ENCODE measurements at regions not wholly inside any gene's neighbourhood (a gene's known extent, or its start where the extent isn't known, plus 50 kb on each side); places are given as distances from the start of the nearest gene placed in this dataset.
"Not testable (repeated sequence)": the region's sequence is repeated elsewhere in the genome, so short reads cannot be mapped to it uniquely, and the experiment has no call there.

GRCh38 chr17:27365329-27365945 is 71.5 kb downstream of the WSB1 start:
- H3K9me3 ChIP-seq (ENCODE audit: control insufficient read depth, low read length); H3K4me3 ChIP-seq (ENCODE audit: insufficient read depth, low read depth, low read length, poor library complexity, severe bottlenecking); H3K36me3 ChIP-seq (ENCODE audit: control insufficient read depth, insufficient read depth, low read length); H3K27ac ChIP-seq (ENCODE audit: insufficient read depth, low read length, poor library complexity, severe bottlenecking); H3K4me1 ChIP-seq (ENCODE audit: control insufficient read depth, insufficient read depth, low read length, poor library complexity, severe bottlenecking); H3K27me3 ChIP-seq (replicated peaks; ENCODE audit: control insufficient read depth, insufficient read depth, low read length, poor library complexity, severe bottlenecking); DNase-seq: not testable (repeated sequence)

GRCh38 chr17:27366437-27366836 is 72.5 kb downstream of the WSB1 start:
- DNase-seq: no peak
- no peak overlapping the region for H3K4me3 ChIP-seq (ENCODE audit: insufficient read depth, low read depth, low read length, poor library complexity, severe bottlenecking)

GRCh38 chr17:27367121-27367981 is 73.4 kb downstream of the WSB1 start:
- Histone ChIP-seq H3K4me1 (ENCODE audit: control insufficient read depth, insufficient read depth, low read length, poor library complexity, severe bottlenecking) (no peaks in the 10 kb centered on the region), H3K27me3 (replicated peaks; ENCODE audit: control insufficient read depth, insufficient read depth, low read length, poor library complexity, severe bottlenecking) (no peaks in the 10 kb centered on the region), H3K36me3 (ENCODE audit: control insufficient read depth, insufficient read depth, low read length) (no peaks in the 10 kb centered on the region), H3K27ac (ENCODE audit: insufficient read depth, low read length, poor library complexity, severe bottlenecking) (no peak overlapping the region), H3K4me3 (ENCODE audit: insufficient read depth, low read depth, low read length, poor library complexity, severe bottlenecking) (no peak overlapping the region), H3K9me3 (ENCODE audit: control insufficient read depth, low read length) (no peaks in the 10 kb centered on the region)
- DNase-seq: no peak

More at GRCh38 chr17:27366437-27366836, 72.5 kb downstream of the WSB1 start:
- Histone ChIP-seq H3K27me3 (replicated peaks; ENCODE audit: control insufficient read depth, insufficient read depth, low read length, poor library complexity, severe bottlenecking) (no peaks in the 10 kb centered on the region), H3K27ac (ENCODE audit: insufficient read depth, low read length, poor library complexity, severe bottlenecking) (no peak overlapping the region), H3K9me3 (ENCODE audit: control insufficient read depth, low read length) (no peaks in the 10 kb centered on the region), H3K36me3 (ENCODE audit: control insufficient read depth, insufficient read depth, low read length) (no peaks in the 10 kb centered on the region), H3K4me1 (ENCODE audit: control insufficient read depth, insufficient read depth, low read length, poor library complexity, severe bottlenecking) (no peaks in the 10 kb centered on the region)

GRCh38 chr17:27368151-27368795 is 74.4 kb downstream of the WSB1 start:
- Histone ChIP-seq H3K9me3 (ENCODE audit: control insufficient read depth, low read length) (no peaks in the 10 kb centered on the region), H3K4me1 (ENCODE audit: control insufficient read depth, insufficient read depth, low read length, poor library complexity, severe bottlenecking) (no peaks in the 10 kb centered on the region), H3K27ac (ENCODE audit: insufficient read depth, low read length, poor library complexity, severe bottlenecking) (no peak overlapping the region), H3K36me3 (ENCODE audit: control insufficient read depth, insufficient read depth, low read length) (no peaks in the 10 kb centered on the region), H3K4me3 (ENCODE audit: insufficient read depth, low read depth, low read length, poor library complexity, severe bottlenecking) (no peak overlapping the region), H3K27me3 (replicated peaks; ENCODE audit: control insufficient read depth, insufficient read depth, low read length, poor library complexity, severe bottlenecking) (no peaks in the 10 kb centered on the region)
- DNase-seq: no peak

GRCh38 chr17:27368980-27369379 is 75.1 kb downstream of the WSB1 start:
- DNase-seq: no peak
- Histone ChIP-seq H3K27ac (ENCODE audit: insufficient read depth, low read length, poor library complexity, severe bottlenecking) (no peak overlapping the region), H3K4me3 (ENCODE audit: insufficient read depth, low read depth, low read length, poor library complexity, severe bottlenecking) (no peak overlapping the region), H3K9me3 (ENCODE audit: control insufficient read depth, low read length) (no peaks in the 10 kb centered on the region), H3K36me3 (ENCODE audit: control insufficient read depth, insufficient read depth, low read length) (no peaks in the 10 kb centered on the region), H3K4me1 (ENCODE audit: control insufficient read depth, insufficient read depth, low read length, poor library complexity, severe bottlenecking) (no peaks in the 10 kb centered on the region), H3K27me3 (replicated peaks; ENCODE audit: control insufficient read depth, insufficient read depth, low read length, poor library complexity, severe bottlenecking) (no peaks in the 10 kb centered on the region)

- Histone ChIP-seq H3K27me3 (replicated peaks; ENCODE audit: control insufficient read depth, insufficient read depth, low read length, poor library complexity, severe bottlenecking) (no peaks in the 10 kb centered on the region), H3K9me3 (ENCODE audit: control insufficient read depth, low read length) (no peaks in the 10 kb centered on the region), H3K4me3 (ENCODE audit: insufficient read depth, low read depth, low read length, poor library complexity, severe bottlenecking) (no peak overlapping the region), H3K36me3 (ENCODE audit: control insufficient read depth, insufficient read depth, low read length) (no peaks in the 10 kb centered on the region), H3K4me1 (ENCODE audit: control insufficient read depth, insufficient read depth, low read length, poor library complexity, severe bottlenecking) (no peaks in the 10 kb centered on the region), H3K27ac (ENCODE audit: insufficient read depth, low read length, poor library complexity, severe bottlenecking) (no peak overlapping the region)
- DNase-seq: no peak
Measured at GRCh38 chr17:27370776-27371175, 76.9 kb downstream of the WSB1 start.

- not testable (repeated sequence) for H3K4me1 ChIP-seq (ENCODE audit: control insufficient read depth, insufficient read depth, low read length, poor library complexity, severe bottlenecking); H3K9me3 ChIP-seq (ENCODE audit: control insufficient read depth, low read length); DNase-seq; H3K27ac ChIP-seq (ENCODE audit: insufficient read depth, low read length, poor library complexity, severe bottlenecking); H3K27me3 ChIP-seq (replicated peaks; ENCODE audit: control insufficient read depth, insufficient read depth, low read length, poor library complexity, severe bottlenecking); H3K4me3 ChIP-seq (ENCODE audit: insufficient read depth, low read depth, low read length, poor library complexity, severe bottlenecking); H3K36me3 ChIP-seq (ENCODE audit: control insufficient read depth, insufficient read depth, low read length)
Measured at GRCh38 chr17:27373695-27374094, 79.8 kb downstream of the WSB1 start.

- no peaks in the 10 kb centered on the region for H3K36me3 ChIP-seq (ENCODE audit: control insufficient read depth, insufficient read depth, low read length)
- H3K9me3 ChIP-seq (ENCODE audit: control insufficient read depth, low read length): no peaks in the 10 kb centered on the region
- H3K4me1 ChIP-seq (ENCODE audit: control insufficient read depth, insufficient read depth, low read length, poor library complexity, severe bottlenecking): no peaks in the 10 kb centered on the region
- no peak for DNase-seq
- no peaks in the 10 kb centered on the region for H3K27me3 ChIP-seq (replicated peaks; ENCODE audit: control insufficient read depth, insufficient read depth, low read length, poor library complexity, severe bottlenecking)
- no peak overlapping the region for H3K27ac ChIP-seq (ENCODE audit: insufficient read depth, low read length, poor library complexity, severe bottlenecking)
- no peak overlapping the region for H3K4me3 ChIP-seq (ENCODE audit: insufficient read depth, low read depth, low read length, poor library complexity, severe bottlenecking)
Measured at GRCh38 chr17:27376637-27377547, 79.4 kb upstream of the KSR1 start.

GRCh38 chr17:27378482-27379175 is 77.6 kb upstream of the KSR1 start:
- Histone ChIP-seq H3K27ac (ENCODE audit: insufficient read depth, low read length, poor library complexity, severe bottlenecking) (no peak overlapping the region), H3K27me3 (replicated peaks; ENCODE audit: control insufficient read depth, insufficient read depth, low read length, poor library complexity, severe bottlenecking) (no peaks in the 10 kb centered on the region), H3K4me3 (ENCODE audit: insufficient read depth, low read depth, low read length, poor library complexity, severe bottlenecking) (no peak overlapping the region), H3K4me1 (ENCODE audit: control insufficient read depth, insufficient read depth, low read length, poor library complexity, severe bottlenecking) (no peaks in the 10 kb centered on the region), H3K9me3 (ENCODE audit: control insufficient read depth, low read length) (no peaks in the 10 kb centered on the region), H3K36me3 (ENCODE audit: control insufficient read depth, insufficient read depth, low read length) (no peaks in the 10 kb centered on the region)
- no peak for DNase-seq

Measured in effector memory CD4-positive, alpha-beta T cell (primary cell).